GM19351 (cell line): ENCODE measurements at regions not wholly inside any gene's neighbourhood (a gene's known extent, or its start where the extent isn't known, plus 50 kb on each side); places are given as distances from the start of the nearest gene placed in this dataset.

Experiments used
- ATAC-seq: cut with Tn5 transposase; IDR thresholded peaks from one replicate; pipeline ENCODE4 v1.9.1; 2021; ENCODE audit warnings: mild to moderate bottlenecking, moderate library complexity; ENCODE audit not compliant: unreplicated experiment

DNA sequence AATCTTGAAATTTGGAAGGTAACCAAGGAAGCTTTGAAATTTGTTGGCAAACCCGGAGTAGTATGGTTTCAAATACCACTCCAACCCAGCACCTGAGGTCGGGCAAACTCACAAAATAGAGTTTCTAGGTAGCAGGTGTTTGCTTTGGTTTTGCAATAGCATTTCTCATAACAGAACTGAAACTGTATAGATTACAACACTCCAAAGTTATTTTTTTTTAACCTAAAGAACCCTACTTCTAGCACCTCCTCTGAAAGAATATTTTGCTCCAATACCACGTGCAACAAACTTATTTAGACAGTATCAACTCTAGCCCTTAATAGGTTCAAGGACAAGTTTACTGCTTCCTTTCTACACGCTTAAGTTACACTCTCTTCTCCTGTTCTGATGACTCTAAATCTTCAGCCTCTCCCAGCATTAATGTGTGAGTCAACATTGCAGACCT is 178.5 kb upstream of the FMN2 start:
- no peak for ATAC-seq

DNA sequence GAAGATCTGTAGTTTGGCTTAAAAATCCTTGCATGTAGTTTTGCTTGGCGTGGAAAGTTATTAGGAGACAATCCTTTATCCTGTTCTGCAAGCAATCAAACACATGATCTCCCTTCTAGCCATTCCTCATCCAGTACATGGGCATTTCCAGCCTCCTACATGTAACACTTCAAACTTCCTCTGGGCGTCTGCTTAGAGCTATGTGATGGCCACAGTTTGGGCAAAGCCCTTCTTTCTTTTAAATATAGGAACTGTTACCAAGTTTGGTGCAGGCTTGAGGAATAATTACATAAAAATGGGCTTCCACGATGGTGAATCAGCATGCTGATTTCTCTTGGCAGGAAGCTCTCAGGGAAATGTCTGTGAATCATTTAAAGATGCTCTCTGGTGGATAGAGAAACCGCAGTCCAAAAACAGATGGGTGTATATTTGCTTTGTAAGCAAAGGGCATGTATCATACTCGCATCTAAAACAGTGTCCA is 176.9 kb upstream of the FMN2 start:
- no peak for ATAC-seq

DNA sequence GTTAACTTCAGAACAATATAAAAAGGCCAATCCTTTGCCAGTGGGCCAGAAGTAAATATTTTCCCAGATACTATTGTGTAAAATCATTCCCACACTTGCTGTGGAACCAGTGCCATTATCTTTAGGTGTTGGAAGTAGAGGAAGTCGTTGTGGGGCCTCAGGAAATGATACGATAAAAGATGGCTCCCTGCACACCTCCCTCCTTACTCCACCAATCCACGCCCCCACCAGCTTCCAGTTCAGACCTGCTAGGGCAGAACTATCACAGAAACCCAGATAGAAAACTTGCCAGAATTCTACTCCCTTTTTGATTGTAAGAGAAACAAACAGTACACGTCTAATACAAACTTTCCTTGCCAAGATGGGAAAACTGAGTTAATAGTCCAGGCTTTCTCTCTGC is 173.0 kb upstream of the FMN2 start:
- ATAC-seq = no peak

DNA sequence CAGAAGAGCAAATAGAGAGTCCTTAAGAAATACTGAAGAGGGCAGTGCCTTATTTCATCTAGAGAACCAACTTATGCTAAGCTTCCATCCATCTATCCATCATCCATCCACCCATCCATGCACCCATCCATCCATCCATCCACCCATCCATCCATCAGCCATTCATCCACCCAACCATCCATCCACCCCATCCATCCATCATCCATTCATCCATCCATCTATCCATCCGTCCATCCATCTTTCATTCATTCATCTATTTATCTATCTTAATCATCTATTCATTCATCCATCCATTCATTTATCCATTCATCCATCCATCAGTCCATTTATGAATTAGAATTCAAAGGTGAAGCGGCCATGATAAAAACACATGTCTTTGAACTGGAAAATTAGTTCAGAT is 171.5 kb upstream of the FMN2 start:
- ATAC-seq = no peak

DNA sequence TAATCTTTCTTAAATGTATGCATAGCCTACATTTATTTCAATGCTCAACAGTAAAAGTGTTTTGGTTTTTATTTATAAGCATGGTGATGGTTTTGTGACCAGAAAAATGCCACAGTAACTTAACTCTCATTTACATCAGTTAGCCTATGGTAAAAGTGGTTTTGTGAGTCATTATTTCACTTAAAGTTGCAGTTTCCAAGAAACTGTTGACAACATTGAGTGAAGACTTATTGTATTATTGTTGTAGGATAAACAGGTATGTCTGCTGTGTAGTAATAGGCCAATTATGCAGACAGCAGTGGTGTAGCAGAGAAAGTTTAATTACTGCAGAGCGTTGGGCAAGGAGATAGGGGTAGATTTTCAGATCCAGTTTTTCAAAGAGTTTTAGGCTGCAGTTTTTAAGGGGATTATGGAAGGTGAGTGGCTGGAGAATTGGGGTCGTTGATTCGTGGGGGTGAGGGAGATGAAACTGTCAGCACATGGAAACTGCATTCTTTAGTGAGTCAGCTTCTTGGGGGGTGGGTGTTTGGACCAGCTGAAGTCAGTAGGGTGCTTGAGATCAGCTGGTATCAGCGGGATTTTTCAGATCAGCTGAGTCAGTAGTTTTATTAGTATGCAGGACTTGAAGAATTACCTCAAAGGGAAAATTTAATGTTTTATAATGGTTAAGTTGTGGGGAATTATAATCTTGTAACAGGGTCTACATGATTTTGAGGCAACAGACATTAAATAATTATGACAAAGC is 168.7 kb upstream of the FMN2 start:
- no peak for ATAC-seq

DNA sequence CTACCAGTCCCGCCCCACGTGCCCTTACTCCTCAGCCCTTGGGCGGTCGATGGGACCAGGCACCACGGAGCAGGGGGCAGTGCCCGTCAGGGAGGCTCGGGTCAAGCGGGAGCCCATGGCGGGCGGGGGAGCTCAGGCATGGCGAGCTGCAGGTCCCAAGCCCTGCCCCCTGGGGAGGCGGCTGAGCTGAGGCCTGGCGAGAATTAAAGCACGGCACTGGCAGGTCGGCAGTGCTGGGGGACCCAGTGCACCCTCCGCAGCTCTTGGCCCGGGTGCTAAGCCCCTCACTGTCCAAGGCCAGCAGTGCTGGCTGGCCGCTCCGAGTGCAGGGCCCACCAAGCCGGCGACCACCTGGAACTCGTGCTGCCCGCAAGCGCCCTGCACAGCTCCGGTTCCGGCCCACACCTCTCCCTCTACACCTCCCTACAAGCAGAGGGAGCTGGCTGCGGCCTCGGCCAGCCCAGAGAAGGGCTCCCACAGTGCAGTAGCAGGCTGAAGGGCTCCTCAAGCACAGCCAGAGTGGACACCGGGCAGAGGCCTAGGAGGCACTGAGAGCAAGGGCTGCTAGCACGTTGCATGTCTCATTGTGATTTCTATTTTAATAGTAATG is 166.8 kb upstream of the FMN2 start:
- no peak for ATAC-seq

DNA sequence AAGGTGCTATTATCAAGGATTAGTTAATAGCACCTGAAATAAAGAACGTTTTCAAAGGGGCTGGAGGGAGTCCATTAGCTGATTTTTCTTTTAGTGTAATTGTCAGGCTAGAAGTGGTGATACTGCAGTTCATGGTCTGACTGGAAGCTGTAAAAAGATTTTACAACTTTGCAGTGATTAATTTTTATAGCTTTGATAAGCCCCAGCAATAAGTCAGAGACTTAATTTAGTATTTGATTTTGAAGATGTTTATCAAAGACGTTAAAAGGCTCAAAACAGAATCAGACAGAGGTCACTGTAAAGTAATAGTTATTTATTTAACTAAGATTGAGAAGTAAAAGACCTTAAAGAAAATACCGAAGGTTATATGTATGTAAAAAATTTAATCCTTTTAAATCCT is 165.5 kb upstream of the FMN2 start:
- no peak for ATAC-seq

DNA sequence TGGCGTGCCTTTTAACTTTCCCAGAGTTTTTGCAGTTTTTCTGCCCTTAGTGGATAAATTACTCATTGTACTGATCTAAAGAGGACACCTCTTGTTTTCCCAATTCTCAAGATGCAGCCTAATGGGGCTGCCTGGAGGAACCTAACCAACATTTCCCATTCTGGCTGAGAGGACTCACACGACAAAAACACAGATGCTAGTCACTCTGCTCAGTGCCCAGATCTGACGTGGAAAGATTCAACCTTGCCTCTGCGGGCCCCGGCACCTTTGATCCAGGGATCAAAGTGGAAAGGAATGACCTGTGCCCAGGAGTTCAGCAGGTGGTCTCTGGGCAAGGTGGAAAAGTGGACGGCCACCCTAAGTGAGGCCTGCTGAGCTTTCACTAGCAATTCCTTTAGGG is 162.4 kb upstream of the FMN2 start:
- no peak for ATAC-seq

DNA sequence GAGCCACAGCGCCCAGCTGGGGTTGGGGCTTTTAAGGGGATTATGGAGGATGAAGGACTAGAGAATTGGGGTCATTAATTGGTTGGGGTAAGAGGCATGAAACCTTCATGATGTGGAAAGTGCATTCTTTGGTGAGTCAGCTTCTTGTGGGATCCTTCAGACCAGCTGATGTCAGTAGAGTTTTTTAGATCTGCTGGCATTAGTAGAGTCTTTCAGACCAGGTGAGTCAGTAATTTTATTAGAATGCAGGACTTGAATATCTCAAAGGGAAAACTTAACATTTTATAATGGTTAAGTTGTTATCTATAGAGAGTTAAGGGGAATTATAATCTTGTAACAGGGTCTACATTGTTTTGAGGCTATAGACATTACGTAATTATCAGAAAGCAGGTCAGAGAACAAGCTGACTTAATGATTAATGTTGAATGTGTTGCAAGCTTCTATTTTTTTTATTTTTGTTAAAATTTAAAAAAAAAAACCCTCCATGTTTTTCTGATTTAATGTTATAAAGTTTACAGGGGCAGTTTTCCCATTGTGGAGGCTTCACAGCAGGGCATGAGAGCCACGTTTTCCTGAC is 160.9 kb upstream of the FMN2 start:
- ATAC-seq = no peak

DNA sequence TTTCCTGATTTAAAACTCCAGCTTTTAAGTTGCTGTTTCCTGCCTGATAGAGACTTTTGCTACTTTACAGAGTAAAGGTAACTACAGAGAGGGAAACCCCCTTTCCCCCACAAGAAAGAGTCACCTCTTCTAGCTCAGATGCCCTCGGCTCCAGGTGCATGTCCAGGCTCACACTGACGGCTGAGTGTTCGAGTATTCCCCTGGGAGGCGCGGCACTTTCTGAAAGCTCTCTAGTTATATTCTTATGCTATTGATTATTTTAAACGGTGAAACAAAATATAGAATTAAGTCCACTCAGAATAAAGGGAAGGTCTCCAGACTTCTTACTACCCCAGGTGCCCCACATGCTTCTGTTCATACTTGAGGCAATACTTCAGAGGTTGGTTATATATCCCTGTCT is 160.3 kb upstream of the FMN2 start:
- no peak for ATAC-seq

DNA sequence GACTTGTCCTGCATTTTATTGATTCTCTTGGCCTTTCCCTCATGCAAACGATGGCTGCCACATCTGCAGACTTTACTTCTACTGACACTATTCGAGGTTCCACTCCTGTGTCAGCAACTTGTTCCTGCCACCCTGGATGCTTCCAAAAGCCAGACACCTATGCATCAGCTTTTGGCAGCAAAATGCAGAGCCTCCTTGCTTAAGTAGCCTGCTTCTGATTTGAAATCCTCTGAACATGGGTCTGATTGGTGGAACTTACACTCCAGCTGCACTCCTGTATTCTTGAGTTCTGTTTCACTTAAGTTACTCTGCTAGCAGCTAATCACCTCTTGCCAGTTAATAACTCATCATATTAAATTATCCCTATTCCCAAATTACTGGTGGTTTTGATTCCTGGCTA is 152.1 kb upstream of the FMN2 start:
- no peak for ATAC-seq

DNA sequence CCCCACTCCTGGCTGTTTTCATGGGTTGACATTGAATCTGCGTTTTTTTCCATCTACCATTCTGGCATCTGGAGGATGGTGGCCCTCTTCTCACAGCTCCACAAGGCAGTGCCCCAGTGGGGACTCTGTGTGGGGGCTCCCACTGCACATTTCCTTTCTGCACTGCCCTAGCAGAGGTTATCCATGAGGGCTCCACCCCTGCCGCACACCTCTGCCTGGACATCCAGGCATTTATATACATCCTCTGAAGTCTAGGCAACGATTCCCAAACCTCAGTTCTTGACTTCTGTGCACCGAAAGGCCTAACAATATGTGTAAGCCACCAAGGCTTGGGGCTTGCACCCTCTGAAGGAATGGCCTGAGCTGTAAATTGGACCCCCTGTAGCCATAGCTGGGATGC is 147.9 kb upstream of the FMN2 start:
- ATAC-seq = no peak

DNA sequence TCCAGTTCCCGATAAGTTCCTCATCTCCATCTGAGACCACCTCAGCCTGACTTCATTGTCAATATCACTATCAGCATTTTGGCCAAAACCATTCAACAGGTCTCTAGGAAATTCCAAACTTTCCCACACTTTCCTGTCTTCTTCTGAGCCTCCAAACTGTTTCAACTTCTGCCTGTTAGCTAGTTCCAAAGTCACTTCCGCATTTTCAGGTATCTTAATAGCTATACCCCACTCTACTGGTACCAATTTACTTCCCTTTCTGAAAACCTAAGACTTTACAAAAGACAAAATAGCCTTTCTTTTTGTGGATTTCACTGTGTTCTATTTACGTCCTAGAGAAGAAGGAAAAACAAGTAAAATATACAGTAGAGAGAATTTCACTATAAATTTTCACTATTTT is 147.0 kb upstream of the FMN2 start:
- no peak for ATAC-seq

DNA sequence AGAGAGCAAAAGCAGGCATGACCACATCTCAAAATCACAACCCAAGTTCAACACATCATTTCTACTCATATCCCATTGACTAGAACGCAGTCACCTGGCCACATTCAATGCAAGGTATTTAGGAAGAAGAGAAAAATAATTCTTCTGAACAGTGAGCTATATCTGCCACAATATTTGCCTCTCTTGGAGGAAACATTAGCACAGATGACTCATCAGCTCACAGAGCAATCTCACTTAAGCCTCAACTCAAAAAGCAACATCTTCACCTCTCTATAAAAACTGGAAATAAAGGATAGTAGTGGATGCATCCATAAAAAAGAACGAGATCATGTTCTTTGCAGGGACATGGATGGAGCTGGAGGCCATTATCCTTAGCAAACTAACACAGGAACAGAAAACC is 143.9 kb upstream of the FMN2 start:
- no peak for ATAC-seq

DNA sequence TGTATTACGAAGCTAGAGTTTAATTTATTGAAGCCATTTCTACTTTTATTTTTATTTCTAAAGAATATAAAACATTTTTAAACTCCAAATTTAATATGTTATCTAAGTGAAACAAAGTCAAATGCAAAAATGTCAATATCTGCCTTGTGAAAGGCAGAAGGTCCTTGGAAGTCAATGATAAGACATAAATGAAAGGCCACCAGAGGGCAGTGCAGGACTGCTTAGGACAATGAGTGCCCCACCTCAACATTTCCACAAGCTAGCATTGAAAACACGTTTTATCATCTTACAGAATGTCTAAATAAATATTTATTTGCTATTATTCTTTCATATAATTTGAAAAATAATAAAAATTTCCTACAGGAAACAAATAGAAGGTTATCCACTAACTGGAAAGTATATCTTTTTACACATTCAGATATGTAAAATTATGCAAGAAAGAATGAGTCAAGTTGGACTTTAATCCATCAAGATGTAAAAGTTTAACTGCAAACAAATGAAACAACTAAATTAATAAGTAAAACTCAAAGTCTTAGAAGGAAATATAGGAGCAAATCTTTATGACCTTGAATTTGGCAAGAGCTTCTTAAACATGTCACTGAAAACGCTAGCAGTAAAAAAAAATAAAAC is 140.1 kb upstream of the FMN2 start:
- ATAC-seq = peak; percentile 68

DNA sequence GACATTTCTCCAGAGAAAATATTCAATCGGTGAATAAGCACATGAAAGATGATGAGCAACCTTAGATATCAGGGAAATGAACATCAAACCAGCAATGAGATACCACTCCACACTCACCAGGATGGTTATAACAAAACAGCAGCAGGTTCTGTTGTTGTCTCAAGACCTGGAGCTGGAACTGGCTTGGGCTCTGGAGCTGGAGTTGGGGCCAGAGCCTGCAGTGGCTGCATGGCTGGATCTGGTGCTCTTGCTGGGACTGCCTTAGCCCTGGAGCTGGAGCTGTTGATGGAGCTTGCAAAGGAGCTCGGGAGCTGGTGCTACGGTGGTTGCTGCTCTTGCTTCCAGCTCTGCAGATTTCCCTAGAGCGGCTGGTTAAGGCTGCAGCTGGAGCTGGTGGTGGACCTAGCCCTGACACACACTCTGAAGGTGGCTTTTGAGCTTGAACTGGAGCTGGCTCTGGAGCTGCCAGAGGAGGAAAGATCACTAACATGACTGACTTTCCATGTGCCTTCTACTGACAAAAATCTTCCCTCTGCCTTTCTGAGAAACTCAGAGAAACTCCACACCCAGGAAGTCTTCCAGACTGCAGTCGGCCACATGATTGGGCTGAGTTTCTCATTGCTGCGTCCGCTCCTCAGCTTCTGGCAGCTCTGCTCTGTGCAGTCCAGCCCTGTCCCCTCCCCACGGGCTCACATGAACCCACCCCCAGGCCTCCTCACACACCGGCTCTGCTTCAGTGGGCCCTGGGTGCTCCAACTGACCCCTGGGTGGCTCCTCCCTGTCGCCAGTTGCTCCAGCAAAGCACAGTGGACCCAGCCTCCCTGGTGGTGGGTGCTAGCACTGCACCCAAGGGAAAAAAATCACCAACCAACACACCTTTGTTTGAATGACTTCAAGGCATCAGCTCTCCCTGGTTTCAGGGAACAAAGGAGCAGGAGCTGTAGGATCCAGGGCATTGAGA is 139.1 kb upstream of the FMN2 start:
- ATAC-seq = peak; percentile 80

DNA sequence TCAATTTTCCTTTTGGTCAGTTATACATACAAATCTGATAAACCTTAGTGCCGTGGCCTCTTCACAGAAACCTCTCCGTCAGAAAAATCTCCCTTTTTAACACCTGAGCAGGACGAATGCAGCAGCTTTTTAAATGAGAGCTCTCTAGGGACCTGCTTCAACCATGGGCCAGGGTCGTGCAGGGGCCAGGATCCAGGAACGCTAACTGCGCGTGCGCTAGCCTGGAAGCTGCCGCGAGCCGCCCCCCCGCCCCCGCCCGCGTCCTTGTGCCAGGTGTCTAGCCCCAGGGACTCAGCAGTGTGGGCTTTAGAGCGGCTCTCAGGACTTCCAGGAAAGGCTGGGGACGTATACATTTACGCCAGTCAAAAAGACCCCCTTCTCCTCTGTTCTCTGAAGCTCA is 136.8 kb upstream of the FMN2 start:
- ATAC-seq = no peak

DNA sequence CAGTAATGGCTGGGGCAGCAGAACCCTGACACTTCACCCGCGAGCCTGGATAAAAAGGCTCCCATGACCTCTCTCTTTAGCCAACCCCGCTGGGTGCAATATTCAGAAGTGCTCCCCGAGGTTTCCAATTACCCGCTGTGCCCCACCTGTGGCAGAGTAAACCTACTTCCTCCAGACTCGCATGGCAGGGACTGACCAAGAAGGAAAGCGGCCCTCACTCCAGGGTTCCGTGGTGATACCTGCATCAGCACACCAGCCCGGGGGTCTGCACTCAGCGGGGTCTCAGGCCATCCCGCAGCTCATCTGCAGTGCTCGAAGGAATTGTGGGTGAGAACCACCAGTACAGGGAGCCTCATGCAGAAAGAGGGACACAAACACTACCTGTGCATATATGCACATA is 136.3 kb upstream of the FMN2 start:
- ATAC-seq = no peak

DNA sequence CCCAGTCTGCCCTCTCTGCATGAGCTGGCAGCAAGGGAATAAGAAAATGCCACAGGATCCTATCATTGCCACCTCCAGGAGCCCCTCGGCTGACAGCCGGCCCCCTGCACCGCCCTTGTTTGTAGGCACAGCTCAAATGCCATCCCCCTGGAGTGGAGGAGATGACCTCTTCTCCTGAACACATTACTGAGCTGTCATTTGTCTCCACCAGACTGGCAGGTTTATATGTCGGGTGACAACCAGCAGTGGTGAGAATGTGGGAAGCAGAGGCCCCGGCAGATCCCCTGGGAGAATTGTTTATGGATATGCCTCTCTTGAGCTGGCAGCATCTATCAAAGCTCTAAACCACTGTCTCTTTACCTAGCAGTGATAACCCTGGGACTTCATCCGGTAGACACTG is 135.4 kb upstream of the FMN2 start:
- no peak for ATAC-seq

DNA sequence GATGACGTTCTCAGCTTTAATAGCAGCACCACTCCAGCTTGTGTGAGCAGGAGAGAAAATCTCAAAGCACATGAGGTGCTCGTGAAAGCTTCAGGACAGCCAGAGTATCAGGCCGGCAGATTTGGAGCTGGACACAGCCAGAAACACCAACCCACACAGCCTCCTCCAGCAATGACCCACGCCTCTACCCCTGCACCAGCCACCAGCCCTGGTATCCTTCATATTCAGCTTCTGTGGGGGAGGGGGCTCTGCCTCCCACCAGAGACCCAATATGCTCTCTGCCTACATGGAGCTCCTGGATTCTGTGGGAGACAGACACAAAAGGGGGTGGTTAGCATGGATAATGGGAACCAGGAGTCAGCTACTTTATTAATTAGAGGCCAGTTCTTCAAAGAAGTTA is 133.6 kb upstream of the FMN2 start:
- ATAC-seq = no peak

DNA sequence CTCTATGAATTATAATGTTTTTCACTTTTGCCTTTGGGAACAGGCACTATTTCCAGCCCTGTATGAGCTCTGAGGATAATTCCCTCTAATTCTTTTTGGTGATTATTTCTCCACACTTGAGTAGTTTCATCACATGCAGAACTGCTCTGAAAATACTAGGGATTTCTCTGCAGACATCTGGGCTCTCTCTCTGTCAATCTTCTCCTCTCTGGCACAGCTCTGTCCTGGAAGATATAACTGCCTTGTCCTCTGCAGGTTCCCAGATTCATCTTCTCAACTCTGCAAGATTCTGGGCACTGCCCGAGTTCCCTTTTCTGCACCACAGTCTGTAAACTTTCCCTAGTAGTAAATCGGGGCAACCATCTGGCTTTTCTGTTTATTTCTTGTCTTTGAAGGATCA is 131.3 kb upstream of the FMN2 start:
- ATAC-seq = no peak
